ENCODE measurements at regions not wholly inside any gene's neighbourhood (a gene's known extent, or its start where the extent isn't known, plus 50 kb on each side); places are given as distances from the start of the nearest gene placed in this dataset.

DNA sequence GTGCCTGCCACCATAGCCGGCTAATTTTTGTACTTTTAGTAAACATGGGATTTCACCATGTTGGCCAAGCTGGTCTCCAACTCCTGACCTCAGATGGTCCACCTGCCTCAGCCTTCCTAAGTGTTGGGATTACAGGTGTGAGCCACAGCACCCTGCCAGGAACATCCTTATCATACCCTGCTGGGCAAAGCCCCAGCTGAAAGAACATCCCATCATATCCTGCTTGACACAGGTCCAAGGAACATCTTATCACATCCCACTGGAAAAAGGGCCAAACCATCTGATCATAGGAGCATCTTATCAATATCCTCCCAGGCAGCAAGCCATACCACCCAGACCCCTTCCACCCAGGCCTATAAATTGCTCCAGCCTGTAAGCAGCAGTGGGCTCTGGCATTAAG lies 1109.2 kb upstream of the CDH8 start:
- no peaks in the 10 kb centered on the region for H3K27me3 ChIP-seq (ENCODE audit: control insufficient read depth, extremely low read depth, insufficient read depth, low read length)
- H3K9me3 ChIP-seq (ENCODE audit: control insufficient read depth, low read depth, low read length), result peaks cover 2% of the 10 kb centered on the region
- no peaks in the 10 kb centered on the region for H3K36me3 ChIP-seq (ENCODE audit: control insufficient read depth in 2 of 2, extremely low read depth in 1 of 2, insufficient read depth in 2 of 2, low read length in 2 of 2)
- H2AFZ ChIP-seq (ENCODE audit: control insufficient read depth, low read length), result no peak overlapping the region
- dilution Hi-C loops (cut with MboI; ENCODE audit: extremely low pct_ligation_motif_present, low sequenced_read_pairs), result no loop called here
- H3K4me3 ChIP-seq (ENCODE audit: control insufficient read depth in 2 of 3, extremely low read depth in 1 of 3, insufficient read depth in 2 of 3, low read depth in 1 of 3, low read length in 3 of 3), result no peak overlapping the region
- H4K20me1 ChIP-seq (ENCODE audit: control insufficient read depth, extremely low read depth, insufficient read depth, low read length), result no peaks in the 10 kb centered on the region
- no peak overlapping the region for H3K9ac ChIP-seq (ENCODE audit: control insufficient read depth, extremely low read depth, insufficient read depth, low read length)
- no peaks in the 10 kb centered on the region for H3K4me1 ChIP-seq (ENCODE audit: control insufficient read depth, extremely low read depth, insufficient read depth, low read length)
- no peak for TF ChIP-seq EZH2 (IDR thresholded peaks at IDR 0.05; ENCODE audit: low read length)
- TF ChIP-seq, protein P1, sequence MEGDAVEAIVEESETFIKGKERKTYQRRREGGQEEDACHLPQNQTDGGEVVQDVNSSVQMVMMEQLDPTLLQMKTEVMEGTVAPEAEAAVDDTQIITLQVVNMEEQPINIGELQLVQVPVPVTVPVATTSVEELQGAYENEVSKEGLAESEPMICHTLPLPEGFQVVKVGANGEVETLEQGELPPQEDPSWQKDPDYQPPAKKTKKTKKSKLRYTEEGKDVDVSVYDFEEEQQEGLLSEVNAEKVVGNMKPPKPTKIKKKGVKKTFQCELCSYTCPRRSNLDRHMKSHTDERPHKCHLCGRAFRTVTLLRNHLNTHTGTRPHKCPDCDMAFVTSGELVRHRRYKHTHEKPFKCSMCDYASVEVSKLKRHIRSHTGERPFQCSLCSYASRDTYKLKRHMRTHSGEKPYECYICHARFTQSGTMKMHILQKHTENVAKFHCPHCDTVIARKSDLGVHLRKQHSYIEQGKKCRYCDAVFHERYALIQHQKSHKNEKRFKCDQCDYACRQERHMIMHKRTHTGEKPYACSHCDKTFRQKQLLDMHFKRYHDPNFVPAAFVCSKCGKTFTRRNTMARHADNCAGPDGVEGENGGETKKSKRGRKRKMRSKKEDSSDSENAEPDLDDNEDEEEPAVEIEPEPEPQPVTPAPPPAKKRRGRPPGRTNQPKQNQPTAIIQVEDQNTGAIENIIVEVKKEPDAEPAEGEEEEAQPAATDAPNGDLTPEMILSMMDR (optimal IDR thresholded peaks at IDR 0.05 in 1 of 3, IDR thresholded peaks at IDR 0.05 in 1 of 3, conservative IDR thresholded peaks at IDR 0.05 in 1 of 3; ENCODE audit: extremely low read depth in 1 of 3, insufficient read depth in 2 of 3, low read length in 3 of 3), result no peak
- no peaks in the 10 kb centered on the region for H3K79me2 ChIP-seq (ENCODE audit: control insufficient read depth, insufficient read depth, low read length)
- no peak overlapping the region for H3K4me2 ChIP-seq (ENCODE audit: control insufficient read depth, extremely low read depth, insufficient read depth, low read depth, low read length)
- H3K27ac ChIP-seq (ENCODE audit: control insufficient read depth, insufficient read depth, low read length), result no peak overlapping the region
- FAIRE-seq (no peak), DNase-seq (ENCODE audit: low read depth, low spot score) (no peak)
- H3K9me1 ChIP-seq (ENCODE audit: control insufficient read depth, extremely low read depth, insufficient read depth, low read length), result no peaks in the 10 kb centered on the region

DNA sequence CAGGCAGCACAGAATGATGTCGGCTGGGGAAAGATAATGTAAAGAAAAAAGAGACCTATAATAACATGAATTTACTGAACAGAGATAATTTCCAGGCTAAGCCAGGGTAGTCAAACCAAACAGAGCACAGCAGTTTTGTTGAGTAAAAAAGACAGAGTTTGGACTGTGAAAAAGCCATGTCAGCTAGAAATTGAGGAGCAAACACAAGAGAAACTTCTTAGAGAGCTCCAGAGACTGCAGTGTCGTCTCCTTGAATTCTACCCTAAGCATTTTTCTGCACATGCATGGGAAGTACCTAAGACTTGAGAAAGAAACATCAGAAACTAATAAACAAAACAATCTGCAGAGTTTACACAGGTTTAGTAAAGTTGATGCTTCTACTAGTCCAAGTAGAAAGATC lies 1098.8 kb upstream of the CDH8 start:
- H3K4me2 ChIP-seq (ENCODE audit: control insufficient read depth, extremely low read depth, insufficient read depth, low read depth, low read length), result no peak overlapping the region
- no peaks in the 10 kb centered on the region for H3K9me3 ChIP-seq (ENCODE audit: control insufficient read depth, low read depth, low read length)
- H3K9ac ChIP-seq (ENCODE audit: control insufficient read depth, extremely low read depth, insufficient read depth, low read length), result no peak overlapping the region
- H4K20me1 ChIP-seq (ENCODE audit: control insufficient read depth, extremely low read depth, insufficient read depth, low read length), result no peaks in the 10 kb centered on the region
- dilution Hi-C loops (cut with MboI; ENCODE audit: extremely low pct_ligation_motif_present, low sequenced_read_pairs), result no loop called here
- H3K36me3 ChIP-seq (ENCODE audit: control insufficient read depth in 2 of 2, extremely low read depth in 1 of 2, insufficient read depth in 2 of 2, low read length in 2 of 2), result no peaks in the 10 kb centered on the region
- H3K79me2 ChIP-seq (ENCODE audit: control insufficient read depth, insufficient read depth, low read length), result no peaks in the 10 kb centered on the region
- no peaks in the 10 kb centered on the region for H3K9me1 ChIP-seq (ENCODE audit: control insufficient read depth, extremely low read depth, insufficient read depth, low read length)
- DNase-seq (ENCODE audit: low read depth, low spot score), result no peak
- no peak overlapping the region for H3K27ac ChIP-seq (ENCODE audit: control insufficient read depth, insufficient read depth, low read length)
- H3K4me1 ChIP-seq (ENCODE audit: control insufficient read depth, extremely low read depth, insufficient read depth, low read length), result no peaks in the 10 kb centered on the region
- H3K4me3 ChIP-seq (ENCODE audit: control insufficient read depth in 2 of 3, extremely low read depth in 1 of 3, insufficient read depth in 2 of 3, low read depth in 1 of 3, low read length in 3 of 3), result no peak overlapping the region
- no peak overlapping the region for H2AFZ ChIP-seq (ENCODE audit: control insufficient read depth, low read length)
- no peak for FAIRE-seq
- no peaks in the 10 kb centered on the region for H3K27me3 ChIP-seq (ENCODE audit: control insufficient read depth, extremely low read depth, insufficient read depth, low read length)
- no peak for TF ChIP-seq EZH2 (IDR thresholded peaks at IDR 0.05; ENCODE audit: low read length)
- TF ChIP-seq, protein P1 (optimal IDR thresholded peaks at IDR 0.05 in 1 of 3, IDR thresholded peaks at IDR 0.05 in 1 of 3, conservative IDR thresholded peaks at IDR 0.05 in 1 of 3; ENCODE audit: extremely low read depth in 1 of 3, insufficient read depth in 2 of 3, low read length in 3 of 3), result no peak

Measured in keratinocyte (primary cell).